Sigmoid colon (tissue), 6 donors: ENCODE measurements at regions not wholly inside any gene's neighbourhood (a gene's known extent, or its start where the extent isn't known, plus 50 kb on each side); places are given as distances from the start of the nearest gene placed in this dataset.

Experiments
- DNase-seq: peaks from one replicate; pipeline ENCODE4 v3.0.0-alpha.2; 2019
- H3K27ac ChIP-seq, 4 donors: fragments of 200-600 bp; sonication (generic); one replicate each; pipeline ENCODE4 v1.5.1; 2016 to 2019; ENCODE audit warnings: mild to moderate bottlenecking in 1 of 4
- H3K27me3 ChIP-seq, 3 donors: fragments of 200-600 bp; sonication (generic); one replicate each; pipeline ENCODE4 v1.5.1; 2019; ENCODE audit warnings: mild to moderate bottlenecking in 1 of 3
- H3K36me3 ChIP-seq, 4 donors: fragments of 200-600 bp; sonication (generic); one replicate each; pipeline ENCODE4 v1.5.1; 2016 to 2019
- H3K4me1 ChIP-seq, 4 donors: fragments of 200-600 bp; sonication (generic); one replicate each; pipeline ENCODE4 v1.5.1; 2017 to 2019
- H3K4me3 ChIP-seq, 4 donors: fragments of 200-600 bp; sonication (generic); one replicate each; pipeline ENCODE4 v1.5.1; 2017 to 2019; ENCODE audit warnings: mild to moderate bottlenecking in 2 of 4, moderate library complexity in 1 of 4
- H3K9me3 ChIP-seq, 4 donors: fragments of 200-600 bp in 3 of 4; sonication (generic) in 3 of 4; one replicate each; pipeline versions ENCODE4 v1.5.1 to v1.6.1; 2013 to 2019
- EP300 ChIP-seq, 4 donors: sonication (generic); formaldehyde crosslinking; IDR thresholded peaks; one replicate each; pipeline ENCODE4 v1.6.1; 2017; ENCODE audit warnings: antibody characterized with exemption in 4 of 4
- POLR2A ChIP-seq, 2 donors: fragments of 450-650 bp; IDR thresholded peaks; one replicate each; pipeline ENCODE4 v1.6.1; 2016; ENCODE audit warnings: antibody characterized with exemption in 2 of 2, mild to moderate bottlenecking in 2 of 2, moderate library complexity in 2 of 2
- POLR2AphosphoS5 ChIP-seq, 4 donors: sonication (generic); formaldehyde crosslinking; IDR thresholded peaks; one replicate each; pipeline ENCODE4 v1.6.1; 2017; ENCODE audit warnings: antibody characterized with exemption in 4 of 4
- WGBS, 2 donors: extraction: QIAGEN DNeasy Blood & Tissue Kit; methylation state at CpG; one replicate each; pipeline ENCODE4 v1.1.7; 2013; 5-methylcytosine and 5-hydroxymethylcytosine counted together
- intact Hi-C: fragments of 100-400 bp; cut with DNase I; formaldehyde crosslinking; loops from one replicate; pipeline ENCODE4 v1.15.1; 2023
- TF ChIP-seq, protein P1 (sequence below), 4 experiments: fragments of 450-650 bp in 3 of 4; fragments of 200-600 bp in 1 of 4; IDR thresholded peaks; one replicate each; pipeline ENCODE4 v1.5.1; 2016 to 2019; ENCODE audit warnings: antibody characterized with exemption in 4 of 4, mild to moderate bottlenecking in 3 of 4, moderate library complexity in 2 of 4
- donor health status: healthy with polysubstance abuse.
- donor health status: healthy.

DNA sequence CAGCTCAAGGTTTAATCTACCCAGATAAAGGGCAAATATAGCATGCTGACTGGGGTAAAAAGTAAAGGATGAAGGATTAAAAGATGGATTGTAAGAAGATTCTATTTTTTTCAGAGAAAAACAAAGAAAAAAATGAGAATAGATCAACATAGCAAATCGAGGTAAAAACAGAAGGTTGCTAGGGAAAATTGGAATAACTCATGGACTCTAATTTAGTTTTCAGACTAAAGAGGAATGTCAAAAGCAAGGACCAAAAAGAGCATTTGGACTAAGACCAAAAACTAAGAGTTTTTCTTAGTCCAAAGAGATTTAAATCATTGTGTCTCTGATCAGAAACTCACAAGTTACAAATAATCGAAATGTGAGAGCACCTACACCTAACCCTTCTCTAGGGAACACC lies 250.7 kb upstream of the PTPRD start:
- Histone ChIP-seq H3K27ac (no peak overlapping the region), H3K9me3 (no peaks in the 10 kb centered on the region), H3K27me3 (no peaks in the 10 kb centered on the region), H3K4me3 (no peak overlapping the region), H3K36me3 (no peaks in the 10 kb centered on the region), H3K4me1 (no peaks in the 10 kb centered on the region)
- WGBS, 2 donors = 63 to 76% methylated on average over 2 of the region's 2 CpGs
- TF ChIP-seq POLR2AphosphoS5 (IDR thresholded peaks at IDR 0.05) = no peak
- TF ChIP-seq, protein P1, sequence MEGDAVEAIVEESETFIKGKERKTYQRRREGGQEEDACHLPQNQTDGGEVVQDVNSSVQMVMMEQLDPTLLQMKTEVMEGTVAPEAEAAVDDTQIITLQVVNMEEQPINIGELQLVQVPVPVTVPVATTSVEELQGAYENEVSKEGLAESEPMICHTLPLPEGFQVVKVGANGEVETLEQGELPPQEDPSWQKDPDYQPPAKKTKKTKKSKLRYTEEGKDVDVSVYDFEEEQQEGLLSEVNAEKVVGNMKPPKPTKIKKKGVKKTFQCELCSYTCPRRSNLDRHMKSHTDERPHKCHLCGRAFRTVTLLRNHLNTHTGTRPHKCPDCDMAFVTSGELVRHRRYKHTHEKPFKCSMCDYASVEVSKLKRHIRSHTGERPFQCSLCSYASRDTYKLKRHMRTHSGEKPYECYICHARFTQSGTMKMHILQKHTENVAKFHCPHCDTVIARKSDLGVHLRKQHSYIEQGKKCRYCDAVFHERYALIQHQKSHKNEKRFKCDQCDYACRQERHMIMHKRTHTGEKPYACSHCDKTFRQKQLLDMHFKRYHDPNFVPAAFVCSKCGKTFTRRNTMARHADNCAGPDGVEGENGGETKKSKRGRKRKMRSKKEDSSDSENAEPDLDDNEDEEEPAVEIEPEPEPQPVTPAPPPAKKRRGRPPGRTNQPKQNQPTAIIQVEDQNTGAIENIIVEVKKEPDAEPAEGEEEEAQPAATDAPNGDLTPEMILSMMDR (IDR thresholded peaks at IDR 0.05) = no peak
- no peak for TF ChIP-seq EP300 (IDR thresholded peaks at IDR 0.05)
- no peak for TF ChIP-seq POLR2A (IDR thresholded peaks at IDR 0.05)
- DNase-seq = no peak
- intact Hi-C loops = no loop called here

DNA sequence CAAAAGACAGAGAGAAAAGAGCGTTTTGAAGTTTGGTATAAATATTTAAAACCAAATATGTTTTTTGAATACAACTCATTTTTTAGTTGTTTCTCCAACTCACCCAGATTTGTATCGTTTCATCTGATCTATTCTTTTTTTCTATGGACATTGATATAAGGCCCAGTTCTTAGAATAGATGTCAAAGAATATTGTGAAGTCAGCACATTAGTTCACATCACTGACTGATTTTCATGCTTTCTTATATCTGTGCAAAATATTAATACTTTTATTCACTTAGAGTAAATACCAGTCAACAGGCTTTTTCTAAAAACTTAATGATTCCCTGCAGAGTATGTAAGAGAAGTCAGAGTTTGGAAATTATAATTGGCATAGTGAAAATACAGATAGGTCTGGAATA lies 254.4 kb upstream of the PTPRD start:
- H3K27me3 ChIP-seq = no peaks in the 10 kb centered on the region
- TF ChIP-seq POLR2A (IDR thresholded peaks at IDR 0.05) (no peak), POLR2AphosphoS5 (IDR thresholded peaks at IDR 0.05) (no peak), EP300 (IDR thresholded peaks at IDR 0.05) (no peak)
- TF ChIP-seq, protein P1 (IDR thresholded peaks at IDR 0.05) = no peak
- intact Hi-C loops = no loop called here
- no peaks in the 10 kb centered on the region for H3K36me3 ChIP-seq
- no peak overlapping the region for H3K4me3 ChIP-seq
- WGBS, 2 donors = 82 to 90% methylated on average over 2 of the region's 2 CpGs
- H3K27ac ChIP-seq = no peak overlapping the region
- no peaks in the 10 kb centered on the region for H3K4me1 ChIP-seq
- no peak for DNase-seq
- no peaks in the 10 kb centered on the region for H3K9me3 ChIP-seq

DNA sequence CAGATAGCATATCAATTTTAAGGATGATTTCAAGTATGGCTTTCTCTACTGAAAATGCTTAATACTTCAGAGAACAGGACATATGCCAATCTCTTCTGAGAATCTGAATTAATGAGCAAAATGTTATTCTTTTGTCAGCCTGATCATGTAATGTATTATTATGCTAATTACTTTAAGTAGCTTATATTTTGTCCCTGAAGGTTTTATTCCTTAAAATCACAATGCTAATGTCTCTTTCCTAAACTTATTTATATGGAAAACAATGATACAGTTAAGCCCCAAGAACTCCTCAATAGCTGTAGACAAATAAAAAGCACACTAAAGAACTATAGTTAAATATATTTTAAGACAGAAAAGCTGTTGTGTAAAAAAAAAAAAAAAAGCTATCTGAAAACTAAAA lies 256.9 kb upstream of the PTPRD start:
- Histone ChIP-seq H3K4me1 (no peaks in the 10 kb centered on the region), H3K27ac (no peak overlapping the region), H3K4me3 (no peak overlapping the region), H3K27me3 (no peaks in the 10 kb centered on the region), H3K36me3 (no peaks in the 10 kb centered on the region), H3K9me3 (no peaks in the 10 kb centered on the region)
- no peak for TF ChIP-seq EP300 (IDR thresholded peaks at IDR 0.05)
- TF ChIP-seq POLR2AphosphoS5 (IDR thresholded peaks at IDR 0.05) = no peak
- TF ChIP-seq POLR2A (IDR thresholded peaks at IDR 0.05) = no peak
- TF ChIP-seq, protein P1 (IDR thresholded peaks at IDR 0.05) = no peak
- intact Hi-C loops = no loop called here
- no peak for DNase-seq

DNA sequence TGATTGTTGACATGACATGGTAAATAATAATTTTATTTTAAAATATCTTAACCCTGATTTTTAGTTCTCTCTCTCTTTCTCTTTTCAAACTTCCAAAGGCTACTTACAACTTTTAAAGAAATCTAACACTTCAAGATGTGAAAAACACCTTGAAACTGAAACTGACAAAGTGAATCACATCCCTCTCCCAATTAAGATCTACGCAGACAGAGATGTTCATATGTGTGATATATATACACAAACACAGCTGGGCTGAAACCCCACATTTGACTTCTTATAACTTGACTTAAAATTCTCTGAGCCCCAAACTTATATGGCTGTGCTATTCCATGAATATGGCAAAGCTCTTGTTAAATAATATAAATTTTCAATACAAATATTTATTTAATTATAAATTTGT lies 261.2 kb upstream of the PTPRD start:
- no peaks in the 10 kb centered on the region for H3K4me1 ChIP-seq

DNA sequence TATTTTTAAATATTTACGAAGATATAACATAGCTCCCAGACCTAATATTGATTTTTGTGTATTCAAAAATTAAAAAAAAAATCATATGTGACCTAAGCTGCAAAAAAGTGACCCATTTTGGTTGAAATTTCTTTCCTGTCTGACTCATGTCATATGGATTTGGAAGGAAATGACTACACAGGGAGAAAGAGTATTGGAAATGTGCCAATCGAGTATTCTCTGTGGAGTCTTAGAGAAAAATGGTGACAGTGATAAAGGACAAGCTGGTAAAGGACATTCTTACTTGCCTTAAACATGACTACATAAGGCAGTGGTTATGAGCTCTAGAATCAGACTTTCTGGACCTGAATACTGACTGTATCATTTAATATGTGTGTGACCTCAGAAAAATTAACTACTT lies 262.9 kb upstream of the PTPRD start:
- no peaks in the 10 kb centered on the region for H3K36me3 ChIP-seq
- no peak for TF ChIP-seq POLR2AphosphoS5 (IDR thresholded peaks at IDR 0.05)
- TF ChIP-seq, protein P1 (IDR thresholded peaks at IDR 0.05) = no peak
- TF ChIP-seq EP300 (IDR thresholded peaks at IDR 0.05) = no peak
- no peak for TF ChIP-seq POLR2A (IDR thresholded peaks at IDR 0.05)
- WGBS, 2 donors = 85 to 88% methylated on average over 2 of the region's 2 CpGs
- H3K27ac ChIP-seq = no peak overlapping the region
- no peak for DNase-seq
- H3K4me3 ChIP-seq = no peak overlapping the region
- no peaks in the 10 kb centered on the region for H3K9me3 ChIP-seq
- intact Hi-C loops = no loop called here
- no peaks in the 10 kb centered on the region for H3K27me3 ChIP-seq
- H3K4me1 ChIP-seq = no peaks in the 10 kb centered on the region

More for the DNA sequence above, 261.2 kb upstream of the PTPRD start:
- intact Hi-C loops = no loop called here
- 84 to 88% methylated on average over 1 of the region's 1 CpG for WGBS, 2 donors
- TF ChIP-seq POLR2A (IDR thresholded peaks at IDR 0.05) = no peak
- TF ChIP-seq, protein P1 (IDR thresholded peaks at IDR 0.05) = no peak
- TF ChIP-seq POLR2AphosphoS5 (IDR thresholded peaks at IDR 0.05) = no peak
- no peak for TF ChIP-seq EP300 (IDR thresholded peaks at IDR 0.05)
- DNase-seq = no peak
- Histone ChIP-seq H3K27ac (no peak overlapping the region), H3K27me3 (no peaks in the 10 kb centered on the region), H3K9me3 (no peaks in the 10 kb centered on the region), H3K36me3 (no peaks in the 10 kb centered on the region), H3K4me3 (no peak overlapping the region)
